PC-9 (cell line): ENCODE measurements at regions not wholly inside any gene's neighbourhood (a gene's known extent, or its start where the extent isn't known, plus 50 kb on each side); places are given as distances from the start of the nearest gene placed in this dataset.

Experiments used
- BruUV-seq: library from RNA; stranded (reverse); fragments of 400-500 nt; replicated peaks from 2 replicates; lab custom pipeline; 2021; lab: Mats Ljungman, UMichigan
- CTCF ChIA-PET: fragments of 300-600 bp; sonication (Branson Sonifier 250); formaldehyde crosslinking; loops from one replicate; lab custom pipeline; 2022; ENCODE audit warnings: antibody characterized with exemption; lab: Charles Lee
- POLR2A ChIA-PET: fragments of 300-600 bp; sonication (Branson Sonifier 250); formaldehyde crosslinking; loops from one replicate; lab custom pipeline; 2022; ENCODE audit warnings: antibody characterized with exemption; ENCODE audit not compliant: unreplicated experiment; lab: Charles Lee
- DNase-seq, 2 experiments: peaks; one replicate each; pipeline versions ENCODE4 v3.0.0 to v3.0.0-alpha.2; 2015 to 2022; ENCODE audit warnings: mixed read lengths in 1 of 2
- H2AFZ ChIP-seq: fragments of 200-600 bp; sonication (generic); 2 replicates; pipeline ENCODE4 v1.8.1; 2017; ENCODE audit warnings: antibody characterized with exemption
- H3F3A ChIP-seq: fragments of 200-600 bp; sonication (generic); 2 replicates; pipeline ENCODE4 v1.8.1; 2017; ENCODE audit warnings: antibody characterized with exemption, mild to moderate bottlenecking, low read depth; ENCODE audit not compliant: insufficient read depth
- H3K27ac ChIP-seq: fragments of 200-600 bp; sonication (generic); 2 replicates; pipeline ENCODE4 v1.6.1; 2016; ENCODE audit warnings: mixed run types
- H3K27me3 ChIP-seq: fragments of 200-600 bp; sonication (generic); 2 replicates; pipeline ENCODE4 v1.6.1; 2016; ENCODE audit warnings: low read depth, mixed run types; ENCODE audit not compliant: insufficient read depth
- H3K36me3 ChIP-seq: fragments of 200-600 bp; sonication (generic); 2 replicates; pipeline ENCODE4 v1.6.1; 2016; ENCODE audit warnings: low read depth, mixed run types
- H3K4me1 ChIP-seq: fragments of 200-600 bp; sonication (generic); replicated peaks from 2 replicates; pipeline ENCODE4 v1.6.1; 2016; ENCODE audit warnings: mixed run types; ENCODE audit not compliant: insufficient read depth
- H3K4me2 ChIP-seq: fragments of 200-600 bp; sonication (generic); 2 replicates; pipeline ENCODE4 v1.6.1; 2017; ENCODE audit warnings: mixed run types
- H3K4me3 ChIP-seq: fragments of 200-600 bp; sonication (generic); 2 replicates; pipeline ENCODE4 v1.6.1; 2016; ENCODE audit warnings: mixed run types
- H3K79me2 ChIP-seq: fragments of 200-600 bp; sonication (generic); 2 replicates; pipeline ENCODE4 v1.6.1; 2017; ENCODE audit warnings: low read depth, mixed run types
- H3K9me2 ChIP-seq: fragments of 200-600 bp; sonication (generic); 2 replicates; pipeline ENCODE4 v1.8.1; 2017; ENCODE audit warnings: mild to moderate bottlenecking; ENCODE audit not compliant: insufficient read depth
- H3K9me3 ChIP-seq: fragments of 200-600 bp; sonication (generic); 2 replicates; pipeline ENCODE4 v1.8.1; 2016; ENCODE audit warnings: low read depth; ENCODE audit not compliant: insufficient read depth
- H4K20me1 ChIP-seq: fragments of 200-600 bp; sonication (generic); 2 replicates; pipeline ENCODE4 v1.8.1; 2017; ENCODE audit not compliant: insufficient read depth
- CTCF ChIP-seq: fragments of 200-600 bp; sonication (generic); conservative IDR thresholded peaks from 2 replicates; pipeline ENCODE4 v1.6.1; 2017; ENCODE audit warnings: mixed run types, antibody characterized with exemption, mild to moderate bottlenecking, moderate library complexity
- EZH2 ChIP-seq: fragments of 200-600 bp; sonication (generic); IDR thresholded peaks from 2 replicates; pipeline ENCODE4 v1.8.0; 2017; ENCODE audit warnings: antibody characterized with exemption, low read depth
- intact Hi-C: fragments of 100-400 bp; cut with micrococcal nuclease; formaldehyde crosslinking; loops from one replicate; pipeline ENCODE4 v1.10.0; 2022; ENCODE audit not compliant: unreplicated experiment

- no peaks in the 10 kb centered on the region for H4K20me1 ChIP-seq
- H3K4me2 ChIP-seq = no peak overlapping the region
- H3K4me1 ChIP-seq = peaks cover 33% of the 10 kb centered on the region
- H3K27me3 ChIP-seq = no peaks in the 10 kb centered on the region
- H3K27ac ChIP-seq = no peak overlapping the region
- CTCF ChIA-PET = no interaction called here
- peaks cover 20% of the 10 kb centered on the region; the same call in 1 of the 2 replicates for H3F3A ChIP-seq
- H3K9me2 ChIP-seq = no peaks in the 10 kb centered on the region
- H3K79me2 ChIP-seq = no peaks in the 10 kb centered on the region
- H3K36me3 ChIP-seq = no peaks in the 10 kb centered on the region
- H3K9me3 ChIP-seq = no peaks in the 10 kb centered on the region
- BruUV-seq = no TSS peak
- H2AFZ ChIP-seq = no peak overlapping the region
- DNase-seq = no peak
- intact Hi-C loops = loop anchor here (5.0 kb wide), 1 partner anchor 237 kb away; no protein-coding TSS in a partner anchor
- POLR2A ChIA-PET = no interaction called here
- no peak for TF ChIP-seq CTCF
- TF ChIP-seq EZH2 = no peak
- H3K4me3 ChIP-seq = no peak overlapping the region
Measured at GRCh38 chr2:120439637-120440384, 93.9 kb downstream of the INHBB start.

- no peak for DNase-seq
- peaks cover 33% of the 10 kb centered on the region for H3K4me1 ChIP-seq
- no peaks in the 10 kb centered on the region for H3K9me2 ChIP-seq
- no peaks in the 10 kb centered on the region for H4K20me1 ChIP-seq
- H3K4me3 ChIP-seq = no peak overlapping the region
- intact Hi-C loops = loop anchor here (5.0 kb wide), 1 partner anchor 237 kb away; no protein-coding TSS in a partner anchor
- H3K36me3 ChIP-seq = no peaks in the 10 kb centered on the region
- ChIA-PET CTCF (no interaction called here), POLR2A (no interaction called here)
- TF ChIP-seq CTCF (no peak), EZH2 (no peak)
- no peaks in the 10 kb centered on the region for H3K27me3 ChIP-seq
- no peaks in the 10 kb centered on the region for H3K79me2 ChIP-seq
- no peak overlapping the region for H3K4me2 ChIP-seq
- peaks cover 16% of the 10 kb centered on the region; the same call in 1 of the 2 replicates for H3F3A ChIP-seq
- no TSS peak for BruUV-seq
- H3K9me3 ChIP-seq = no peaks in the 10 kb centered on the region
- H2AFZ ChIP-seq = no peak overlapping the region
- H3K27ac ChIP-seq = no peak overlapping the region
Measured at GRCh38 chr2:120440521-120441350, 94.8 kb downstream of the INHBB start.

- Histone ChIP-seq H3K9me2 (no peaks in the 10 kb centered on the region), H3K4me1 (peaks cover 29% of the 10 kb centered on the region), H3K4me3 (no peak overlapping the region), H3F3A (peaks cover 10% of the 10 kb centered on the region; the same call in 1 of the 2 replicates), H2AFZ (no peak overlapping the region), H3K27me3 (no peaks in the 10 kb centered on the region), H3K9me3 (no peaks in the 10 kb centered on the region), H3K27ac (no peak overlapping the region), H3K79me2 (no peaks in the 10 kb centered on the region), H3K36me3 (no peaks in the 10 kb centered on the region), H4K20me1 (no peaks in the 10 kb centered on the region), H3K4me2 (peak overlapping the region; percentile 99)
- POLR2A ChIA-PET = no interaction called here
- no TSS peak for BruUV-seq
- CTCF ChIA-PET = no interaction called here
- no peak for DNase-seq
- TF ChIP-seq CTCF = no peak
- TF ChIP-seq EZH2 = no peak
- intact Hi-C loops = loop anchor here (5.0 kb wide), 1 partner anchor 236 kb away; no protein-coding TSS in a partner anchor
Measured at GRCh38 chr2:120441351-120441700, 95.4 kb downstream of the INHBB start.
